Sigmoid colon (tissue), 3 donors: ENCODE measurements at regions not wholly inside any gene's neighbourhood (a gene's known extent, or its start where the extent isn't known, plus 50 kb on each side); places are given as distances from the start of the nearest gene placed in this dataset.

Experiments used
- CTCF ChIP-seq, 4 experiments: fragments of 450-650 bp in 3 of 4; fragments of 200-600 bp in 1 of 4; IDR thresholded peaks; one replicate each; pipeline ENCODE4 v1.5.1; 2016 to 2019; ENCODE audit warnings: antibody characterized with exemption in 4 of 4, mild to moderate bottlenecking in 3 of 4, moderate library complexity in 2 of 4
- POLR2A ChIP-seq, 2 donors: fragments of 450-650 bp; IDR thresholded peaks; one replicate each; pipeline ENCODE4 v1.6.1; 2016; ENCODE audit warnings: antibody characterized with exemption in 2 of 2, mild to moderate bottlenecking in 2 of 2, moderate library complexity in 2 of 2

- TF ChIP-seq CTCF (IDR thresholded peaks at IDR 0.05) (no peak), POLR2A (IDR thresholded peaks at IDR 0.05) (no peak)
Observed at GRCh38 chr4:128604204-128604603, 205.3 kb upstream of the JADE1 start.
